ENCODE measurements at regions not wholly inside any gene's neighbourhood (a gene's known extent, or its start where the extent isn't known, plus 50 kb on each side); places are given as distances from the start of the nearest gene placed in this dataset.

DNA sequence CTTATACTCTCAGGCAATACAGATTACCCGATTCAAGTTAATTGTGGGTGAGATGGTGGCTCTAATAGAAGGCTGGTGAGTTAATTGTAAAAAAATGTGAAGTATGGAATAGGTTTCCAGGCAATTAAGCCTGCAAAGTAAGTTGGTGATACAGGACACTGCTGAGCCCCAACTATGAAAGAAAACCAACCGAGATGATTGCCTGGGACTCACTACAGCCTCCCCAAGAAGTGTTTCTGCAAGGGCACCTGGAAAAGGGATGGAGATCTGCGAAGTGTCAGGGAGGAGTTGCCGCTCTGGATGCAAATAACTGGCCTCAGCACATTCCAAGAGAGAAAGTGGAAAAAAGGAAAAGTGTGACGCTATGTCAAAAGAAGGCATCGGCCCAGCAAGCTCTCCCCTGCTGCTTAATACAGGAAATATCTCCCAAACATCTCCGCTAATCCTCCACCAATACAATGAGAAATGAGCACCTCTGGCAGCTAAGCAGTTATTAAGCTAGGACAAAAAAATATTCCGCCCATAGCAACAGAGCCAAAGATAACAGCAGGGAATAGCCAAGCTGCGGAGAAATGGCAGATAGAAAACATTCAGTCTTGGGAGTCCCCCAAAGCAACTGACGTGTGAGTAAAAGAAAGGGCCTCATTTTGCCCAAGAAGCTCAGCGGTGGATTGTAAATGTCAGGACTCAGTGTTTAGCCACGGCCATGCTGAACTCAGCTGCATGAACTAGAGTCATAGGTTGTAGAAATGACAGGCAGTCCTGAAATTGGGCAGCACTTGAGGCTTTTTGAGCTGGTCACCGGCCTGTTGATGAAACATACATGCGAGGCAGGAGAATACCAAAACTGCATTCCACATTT is 133.7 kb downstream of the SNX19 start:
- peaks cover 31% of the 10 kb centered on the region for H3K4me1 Mint-ChIP-seq
- no peak for TF ChIP-seq CTCF (IDR thresholded peaks at IDR 0.05)
- H3K27ac Mint-ChIP-seq, result no peak overlapping the region
- DNase-seq, result no peak
- peaks cover 3% of the 10 kb centered on the region for H3K36me3 Mint-ChIP-seq (ENCODE audit: low read depth)
- peaks cover 2% of the 10 kb centered on the region for H3K27me3 Mint-ChIP-seq (ENCODE audit: low read depth, poor library complexity)
- H3K4me3 Mint-ChIP-seq, result no peak overlapping the region
- peaks cover 10% of the 10 kb centered on the region for H3K9me3 Mint-ChIP-seq

DNA sequence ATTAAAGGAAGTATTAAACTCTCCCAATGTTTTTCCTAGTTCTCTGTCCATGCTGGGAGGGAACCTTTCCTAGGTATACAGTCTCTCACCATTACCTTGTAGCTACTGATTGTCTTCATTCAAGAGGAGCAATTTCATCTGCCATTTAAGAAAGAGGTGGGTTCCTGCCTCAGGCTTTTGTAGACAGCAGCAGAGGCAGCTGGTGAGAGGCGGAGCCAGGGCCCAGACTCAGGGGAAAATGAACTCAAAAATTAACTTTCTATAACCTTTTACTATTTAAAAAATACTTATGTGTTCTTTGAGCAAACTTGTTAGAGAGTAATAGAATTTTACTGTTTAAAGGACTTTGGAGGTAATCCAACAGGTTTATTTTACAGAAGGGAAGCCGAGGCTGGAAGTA is 133.0 kb downstream of the SNX19 start:
- Mint-ChIP-seq H3K4me3 (no peak overlapping the region), H3K9me3 (peaks cover 12% of the 10 kb centered on the region), H3K27ac (no peak overlapping the region), H3K4me1 (peaks cover 31% of the 10 kb centered on the region), H3K36me3 (ENCODE audit: low read depth) (no peaks in the 10 kb centered on the region), H3K27me3 (ENCODE audit: low read depth, poor library complexity) (peaks cover 2% of the 10 kb centered on the region)
- no peak for DNase-seq
- TF ChIP-seq CTCF (IDR thresholded peaks at IDR 0.05), result no peak

DNA sequence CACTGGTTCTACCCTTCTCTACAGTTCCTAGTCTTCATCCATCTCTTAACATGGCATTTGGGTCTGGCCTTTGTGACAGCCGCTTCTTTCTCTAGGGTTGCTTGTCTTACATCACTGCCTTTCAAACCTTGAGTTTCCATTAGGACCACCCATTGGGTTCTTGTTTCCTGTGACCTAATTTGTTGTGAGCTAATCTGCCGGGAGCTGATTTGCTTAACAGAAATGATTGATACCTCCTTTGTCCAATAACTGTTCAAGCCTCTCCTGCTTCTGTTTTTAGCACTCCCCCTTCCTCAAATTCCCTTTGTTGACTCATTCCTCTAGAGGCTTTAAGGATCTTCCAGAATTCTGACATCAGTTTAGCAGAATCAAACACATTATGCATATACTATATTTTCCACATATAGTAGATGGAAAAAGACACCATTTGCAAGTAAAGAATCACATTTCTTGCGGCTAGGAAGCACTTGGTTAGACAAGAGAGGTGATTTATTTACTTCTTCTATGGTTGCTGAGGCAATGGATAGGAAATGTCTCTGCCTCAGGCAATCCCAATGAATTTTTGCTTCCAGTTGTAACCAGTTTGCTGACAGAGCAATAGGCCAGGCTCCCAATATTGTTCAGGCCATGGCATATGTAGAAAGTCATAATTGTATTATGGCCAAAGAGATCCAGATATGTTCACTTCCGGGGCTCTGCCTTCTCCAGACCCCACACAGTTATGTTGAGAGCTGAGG is 130.7 kb downstream of the SNX19 start:
- Mint-ChIP-seq H3K9me3 (peaks cover 32% of the 10 kb centered on the region), H3K27ac (no peak overlapping the region), H3K4me1 (peaks cover 31% of the 10 kb centered on the region), H3K4me3 (no peak overlapping the region), H3K36me3 (ENCODE audit: low read depth) (peaks cover 5% of the 10 kb centered on the region), H3K27me3 (ENCODE audit: low read depth, poor library complexity) (peaks cover 2% of the 10 kb centered on the region)
- TF ChIP-seq CTCF (IDR thresholded peaks at IDR 0.05), result no peak
- no peak for DNase-seq

- Mint-ChIP-seq H3K4me1 (peaks cover 31% of the 10 kb centered on the region), H3K27ac (no peak overlapping the region), H3K27me3 (ENCODE audit: low read depth, poor library complexity) (peaks cover 9% of the 10 kb centered on the region), H3K9me3 (peaks cover 43% of the 10 kb centered on the region), H3K4me3 (no peak overlapping the region), H3K36me3 (ENCODE audit: low read depth) (peaks cover 15% of the 10 kb centered on the region)
- DNase-seq, result no peak
- no peak for TF ChIP-seq CTCF (IDR thresholded peaks at IDR 0.05)
Observed at GRCh38 chr11:130786586-130786985, 129.7 kb downstream of the SNX19 start.

DNA sequence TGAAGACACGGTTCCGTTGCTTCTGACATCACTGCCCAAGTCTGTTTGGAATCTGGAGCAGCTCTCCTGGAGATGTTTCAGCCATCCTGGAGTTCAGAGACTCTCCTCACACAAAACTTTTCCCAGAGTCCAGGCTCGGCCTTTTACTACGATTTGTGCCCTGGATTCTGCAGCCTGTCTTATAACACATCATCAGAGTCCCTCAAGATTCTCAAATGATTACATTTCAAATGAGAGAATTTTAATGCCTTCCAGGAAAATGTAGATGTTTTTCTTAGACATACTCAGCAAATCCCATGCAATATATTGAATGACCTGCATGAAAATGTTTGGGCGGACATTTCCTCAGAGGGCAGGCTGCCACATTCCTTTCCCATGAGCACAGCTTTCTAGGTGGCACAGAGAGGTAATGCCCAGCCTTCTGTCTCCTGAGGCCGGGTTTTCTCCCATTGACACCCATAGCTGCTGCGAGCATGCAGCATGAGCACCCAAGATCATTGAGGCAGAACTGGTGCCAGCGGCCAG is 129.1 kb downstream of the SNX19 start:
- Mint-ChIP-seq H3K27me3 (ENCODE audit: low read depth, poor library complexity) (peaks cover 13% of the 10 kb centered on the region), H3K4me1 (peaks cover 28% of the 10 kb centered on the region), H3K36me3 (ENCODE audit: low read depth) (peaks cover 15% of the 10 kb centered on the region), H3K9me3 (peaks cover 47% of the 10 kb centered on the region), H3K27ac (no peak overlapping the region), H3K4me3 (no peak overlapping the region)
- TF ChIP-seq CTCF (IDR thresholded peaks at IDR 0.05), result no peak
- no peak for DNase-seq
